ENCODE measurements at regions not wholly inside any gene's neighbourhood (a gene's known extent, or its start where the extent isn't known, plus 50 kb on each side); places are given as distances from the start of the nearest gene placed in this dataset.

DNA sequence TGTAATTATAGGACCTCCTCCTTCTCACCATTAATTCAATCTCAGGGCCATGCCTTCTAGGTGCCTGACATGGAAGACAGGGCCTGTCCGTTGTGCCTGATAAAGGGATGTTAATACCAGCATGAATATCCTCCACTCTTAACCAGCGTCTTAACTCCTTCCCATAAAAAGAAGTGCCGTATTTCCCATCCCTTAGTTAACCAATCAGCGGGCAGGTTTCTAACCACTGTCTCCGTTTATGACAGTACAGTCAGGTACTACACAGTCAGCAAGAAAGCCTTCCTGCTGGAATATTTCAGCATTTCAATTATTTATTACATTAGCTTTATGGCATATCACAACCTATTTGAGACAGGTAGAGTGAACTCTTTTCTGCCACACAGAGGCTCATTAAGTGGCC, 308.6 kb upstream of the FZD8 start:
- 89% methylated on average over 5 of the region's 5 CpGs for WGBS, 2 donors
- Histone ChIP-seq H3K27ac (no peak overlapping the region), H3K4me3 (no peak overlapping the region), H3K36me3 (no peaks in the 10 kb centered on the region), H3K4me1 (no peaks in the 10 kb centered on the region), H3K27me3 (no peaks in the 10 kb centered on the region), H3K9me3 (no peaks in the 10 kb centered on the region)
- TF ChIP-seq EP300 (IDR thresholded peaks at IDR 0.05) (no peak), POLR2A (IDR thresholded peaks at IDR 0.05) (no peak)
- TF ChIP-seq, protein P1, sequence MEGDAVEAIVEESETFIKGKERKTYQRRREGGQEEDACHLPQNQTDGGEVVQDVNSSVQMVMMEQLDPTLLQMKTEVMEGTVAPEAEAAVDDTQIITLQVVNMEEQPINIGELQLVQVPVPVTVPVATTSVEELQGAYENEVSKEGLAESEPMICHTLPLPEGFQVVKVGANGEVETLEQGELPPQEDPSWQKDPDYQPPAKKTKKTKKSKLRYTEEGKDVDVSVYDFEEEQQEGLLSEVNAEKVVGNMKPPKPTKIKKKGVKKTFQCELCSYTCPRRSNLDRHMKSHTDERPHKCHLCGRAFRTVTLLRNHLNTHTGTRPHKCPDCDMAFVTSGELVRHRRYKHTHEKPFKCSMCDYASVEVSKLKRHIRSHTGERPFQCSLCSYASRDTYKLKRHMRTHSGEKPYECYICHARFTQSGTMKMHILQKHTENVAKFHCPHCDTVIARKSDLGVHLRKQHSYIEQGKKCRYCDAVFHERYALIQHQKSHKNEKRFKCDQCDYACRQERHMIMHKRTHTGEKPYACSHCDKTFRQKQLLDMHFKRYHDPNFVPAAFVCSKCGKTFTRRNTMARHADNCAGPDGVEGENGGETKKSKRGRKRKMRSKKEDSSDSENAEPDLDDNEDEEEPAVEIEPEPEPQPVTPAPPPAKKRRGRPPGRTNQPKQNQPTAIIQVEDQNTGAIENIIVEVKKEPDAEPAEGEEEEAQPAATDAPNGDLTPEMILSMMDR (IDR thresholded peaks at IDR 0.05), result no peak
- DNase-seq (ENCODE audit: low spot score in 2 of 2), result no peak

DNA sequence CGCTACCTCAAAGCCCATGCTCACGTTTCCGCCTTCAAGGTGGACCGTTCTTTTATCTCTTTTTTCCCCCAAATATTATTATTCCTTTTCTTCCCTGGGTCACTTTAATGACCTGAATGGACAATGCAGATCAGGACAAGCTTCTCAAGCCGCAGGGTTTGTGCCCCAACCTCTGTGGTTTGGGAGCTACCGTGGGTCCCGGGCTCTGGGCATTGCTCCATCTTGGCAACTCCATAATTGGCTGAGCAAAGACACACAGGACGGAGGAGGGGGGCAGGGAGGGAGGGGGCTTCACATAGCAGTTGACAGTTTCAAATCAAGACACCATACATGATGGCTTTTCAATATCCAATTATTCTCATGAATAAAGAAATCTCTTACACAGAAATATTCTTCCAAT, 308.1 kb upstream of the FZD8 start:
- no peak overlapping the region for H3K27ac ChIP-seq
- DNase-seq (ENCODE audit: low spot score in 2 of 2), result no peak
- H3K36me3 ChIP-seq, result no peaks in the 10 kb centered on the region
- H3K9me3 ChIP-seq, result no peaks in the 10 kb centered on the region
- WGBS, 2 donors, result 65 to 68% methylated on average over 8 of the region's 8 CpGs
- TF ChIP-seq, protein P1 (IDR thresholded peaks at IDR 0.05), result no peak
- TF ChIP-seq POLR2A (IDR thresholded peaks at IDR 0.05), result no peak
- no peak for TF ChIP-seq EP300 (IDR thresholded peaks at IDR 0.05)
- H3K4me3 ChIP-seq, result no peak overlapping the region
- no peaks in the 10 kb centered on the region for H3K27me3 ChIP-seq
- H3K4me1 ChIP-seq, result no peaks in the 10 kb centered on the region

DNA sequence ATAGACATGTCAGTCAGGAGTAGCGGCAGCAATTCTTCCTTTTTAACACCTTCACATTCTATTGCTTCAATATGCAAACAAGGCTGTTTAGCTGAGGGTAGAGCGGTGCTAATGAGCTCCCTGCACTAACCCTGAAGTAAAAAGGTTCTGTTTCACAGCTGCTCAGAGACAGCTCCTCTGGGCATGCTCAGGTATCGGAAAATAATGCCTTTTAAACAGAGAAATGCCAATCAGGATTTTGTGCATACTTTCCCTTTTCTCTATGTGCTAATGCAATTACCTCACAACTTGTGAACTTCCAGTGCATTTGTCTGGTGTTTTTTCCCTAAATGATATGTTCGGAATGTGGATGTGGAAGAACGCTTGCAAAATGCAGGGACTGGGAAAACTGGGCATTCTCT, 307.7 kb upstream of the FZD8 start:
- DNase-seq (ENCODE audit: low spot score in 2 of 2), result no peak
- TF ChIP-seq, protein P1 (IDR thresholded peaks at IDR 0.05), result no peak
- TF ChIP-seq EP300 (IDR thresholded peaks at IDR 0.05) (no peak), POLR2A (IDR thresholded peaks at IDR 0.05) (no peak)
- H3K4me3 ChIP-seq, result no peak overlapping the region
- H3K9me3 ChIP-seq, result no peaks in the 10 kb centered on the region
- no peaks in the 10 kb centered on the region for H3K4me1 ChIP-seq
- H3K36me3 ChIP-seq, result no peaks in the 10 kb centered on the region
- WGBS, 2 donors, result 72 to 79% methylated on average over 5 of the region's 5 CpGs
- no peaks in the 10 kb centered on the region for H3K27me3 ChIP-seq
- no peak overlapping the region for H3K27ac ChIP-seq

DNA sequence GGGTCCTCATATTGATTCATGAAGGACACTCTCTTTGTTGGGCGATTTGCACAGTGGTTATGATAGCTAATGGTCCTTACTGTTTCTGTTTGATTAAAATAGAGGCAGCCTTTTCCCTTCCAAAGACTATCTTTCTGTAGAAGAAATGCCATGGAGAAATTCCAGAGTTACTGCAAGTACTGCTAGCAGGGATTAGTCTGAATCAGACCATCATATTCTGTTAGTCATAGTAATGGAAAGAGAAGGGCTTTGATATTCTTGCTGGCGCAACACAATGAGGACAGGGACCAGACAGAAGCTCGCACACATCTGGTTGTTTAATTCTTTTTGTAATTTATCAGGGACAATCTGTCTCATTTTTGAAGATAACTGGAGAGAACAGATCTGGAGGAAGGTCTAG, 304.5 kb upstream of the FZD8 start:
- Histone ChIP-seq H3K27me3 (no peaks in the 10 kb centered on the region), H3K36me3 (no peaks in the 10 kb centered on the region), H3K9me3 (no peaks in the 10 kb centered on the region), H3K4me3 (no peak overlapping the region), H3K4me1 (no peaks in the 10 kb centered on the region), H3K27ac (no peak overlapping the region)
- 95 to 96% methylated on average over 3 of the region's 3 CpGs for WGBS, 2 donors
- DNase-seq (ENCODE audit: low spot score in 2 of 2), result no peak
- TF ChIP-seq POLR2A (IDR thresholded peaks at IDR 0.05), result no peak

GRCh38 chr10:35942057-35942456, 300.0 kb upstream of the FZD8 start:
- TF ChIP-seq, protein P1 (IDR thresholded peaks at IDR 0.05), result no peak
- TF ChIP-seq EP300 (IDR thresholded peaks at IDR 0.05), result no peak
- no peak for TF ChIP-seq POLR2A (IDR thresholded peaks at IDR 0.05)
- 72 to 86% methylated on average over 3 of the region's 3 CpGs for WGBS, 2 donors
- H3K4me3 ChIP-seq, result no peak overlapping the region
- no peaks in the 10 kb centered on the region for H3K27me3 ChIP-seq
- no peaks in the 10 kb centered on the region for H3K9me3 ChIP-seq
- no peak for DNase-seq (ENCODE audit: low spot score in 2 of 2)
- H3K36me3 ChIP-seq, result no peaks in the 10 kb centered on the region
- no peak overlapping the region for H3K27ac ChIP-seq
- peaks cover 0 to 8% (median 0%) of the 10 kb centered on the region in 4 donors for H3K4me1 ChIP-seq
